PC-9 (cell line): ENCODE measurements at regions not wholly inside any gene's neighbourhood (a gene's known extent, or its start where the extent isn't known, plus 50 kb on each side); places are given as distances from the start of the nearest gene placed in this dataset.

ENCODE experiments used
- BruUV-seq: library from RNA; stranded (reverse); fragments of 400-500 nt; replicated peaks from 2 replicates; lab custom pipeline; 2021; lab: Mats Ljungman, UMichigan
- CTCF ChIA-PET: fragments of 300-600 bp; sonication (Branson Sonifier 250); formaldehyde crosslinking; loops from one replicate; lab custom pipeline; 2022; ENCODE audit warnings: antibody characterized with exemption; lab: Charles Lee
- POLR2A ChIA-PET: fragments of 300-600 bp; sonication (Branson Sonifier 250); formaldehyde crosslinking; loops from one replicate; lab custom pipeline; 2022; ENCODE audit warnings: antibody characterized with exemption; ENCODE audit not compliant: unreplicated experiment; lab: Charles Lee
- DNase-seq, 2 experiments: peaks; one replicate each; pipeline versions ENCODE4 v3.0.0 to v3.0.0-alpha.2; 2015 to 2022; ENCODE audit warnings: mixed read lengths in 1 of 2
- H2AFZ ChIP-seq: fragments of 200-600 bp; sonication (generic); 2 replicates; pipeline ENCODE4 v1.8.1; 2017; ENCODE audit warnings: antibody characterized with exemption
- H3F3A ChIP-seq: fragments of 200-600 bp; sonication (generic); 2 replicates; pipeline ENCODE4 v1.8.1; 2017; ENCODE audit warnings: antibody characterized with exemption, mild to moderate bottlenecking, low read depth; ENCODE audit not compliant: insufficient read depth
- H3K27ac ChIP-seq: fragments of 200-600 bp; sonication (generic); 2 replicates; pipeline ENCODE4 v1.6.1; 2016; ENCODE audit warnings: mixed run types
- H3K27me3 ChIP-seq: fragments of 200-600 bp; sonication (generic); 2 replicates; pipeline ENCODE4 v1.6.1; 2016; ENCODE audit warnings: low read depth, mixed run types; ENCODE audit not compliant: insufficient read depth
- H3K36me3 ChIP-seq: fragments of 200-600 bp; sonication (generic); 2 replicates; pipeline ENCODE4 v1.6.1; 2016; ENCODE audit warnings: low read depth, mixed run types
- H3K4me1 ChIP-seq: fragments of 200-600 bp; sonication (generic); replicated peaks from 2 replicates; pipeline ENCODE4 v1.6.1; 2016; ENCODE audit warnings: mixed run types; ENCODE audit not compliant: insufficient read depth
- H3K4me2 ChIP-seq: fragments of 200-600 bp; sonication (generic); 2 replicates; pipeline ENCODE4 v1.6.1; 2017; ENCODE audit warnings: mixed run types
- H3K4me3 ChIP-seq: fragments of 200-600 bp; sonication (generic); 2 replicates; pipeline ENCODE4 v1.6.1; 2016; ENCODE audit warnings: mixed run types
- H3K79me2 ChIP-seq: fragments of 200-600 bp; sonication (generic); 2 replicates; pipeline ENCODE4 v1.6.1; 2017; ENCODE audit warnings: low read depth, mixed run types
- H3K9me2 ChIP-seq: fragments of 200-600 bp; sonication (generic); 2 replicates; pipeline ENCODE4 v1.8.1; 2017; ENCODE audit warnings: mild to moderate bottlenecking; ENCODE audit not compliant: insufficient read depth
- H3K9me3 ChIP-seq: fragments of 200-600 bp; sonication (generic); 2 replicates; pipeline ENCODE4 v1.8.1; 2016; ENCODE audit warnings: low read depth; ENCODE audit not compliant: insufficient read depth
- H4K20me1 ChIP-seq: fragments of 200-600 bp; sonication (generic); 2 replicates; pipeline ENCODE4 v1.8.1; 2017; ENCODE audit not compliant: insufficient read depth
- EZH2 ChIP-seq: fragments of 200-600 bp; sonication (generic); IDR thresholded peaks from 2 replicates; pipeline ENCODE4 v1.8.0; 2017; ENCODE audit warnings: antibody characterized with exemption, low read depth
- intact Hi-C: fragments of 100-400 bp; cut with micrococcal nuclease; formaldehyde crosslinking; loops from one replicate; pipeline ENCODE4 v1.10.0; 2022; ENCODE audit not compliant: unreplicated experiment
- TF ChIP-seq, protein P1 (sequence below): fragments of 200-600 bp; sonication (generic); conservative IDR thresholded peaks from 2 replicates; pipeline ENCODE4 v1.6.1; 2017; ENCODE audit warnings: mixed run types, antibody characterized with exemption, mild to moderate bottlenecking, moderate library complexity

- H3F3A ChIP-seq: no peaks in the 10 kb centered on the region
- H3K9me3 ChIP-seq: no peaks in the 10 kb centered on the region
- H3K36me3 ChIP-seq: no peaks in the 10 kb centered on the region
- ChIA-PET POLR2A (no interaction called here), CTCF (no interaction called here)
- no peaks in the 10 kb centered on the region for H3K4me1 ChIP-seq
- no TSS peak for BruUV-seq
- H2AFZ ChIP-seq: no peak overlapping the region
- H4K20me1 ChIP-seq: no peaks in the 10 kb centered on the region
- H3K79me2 ChIP-seq: no peaks in the 10 kb centered on the region
- H3K9me2 ChIP-seq: no peaks in the 10 kb centered on the region
- no peak overlapping the region for H3K4me3 ChIP-seq
- TF ChIP-seq EZH2: no peak
- TF ChIP-seq, protein P1, sequence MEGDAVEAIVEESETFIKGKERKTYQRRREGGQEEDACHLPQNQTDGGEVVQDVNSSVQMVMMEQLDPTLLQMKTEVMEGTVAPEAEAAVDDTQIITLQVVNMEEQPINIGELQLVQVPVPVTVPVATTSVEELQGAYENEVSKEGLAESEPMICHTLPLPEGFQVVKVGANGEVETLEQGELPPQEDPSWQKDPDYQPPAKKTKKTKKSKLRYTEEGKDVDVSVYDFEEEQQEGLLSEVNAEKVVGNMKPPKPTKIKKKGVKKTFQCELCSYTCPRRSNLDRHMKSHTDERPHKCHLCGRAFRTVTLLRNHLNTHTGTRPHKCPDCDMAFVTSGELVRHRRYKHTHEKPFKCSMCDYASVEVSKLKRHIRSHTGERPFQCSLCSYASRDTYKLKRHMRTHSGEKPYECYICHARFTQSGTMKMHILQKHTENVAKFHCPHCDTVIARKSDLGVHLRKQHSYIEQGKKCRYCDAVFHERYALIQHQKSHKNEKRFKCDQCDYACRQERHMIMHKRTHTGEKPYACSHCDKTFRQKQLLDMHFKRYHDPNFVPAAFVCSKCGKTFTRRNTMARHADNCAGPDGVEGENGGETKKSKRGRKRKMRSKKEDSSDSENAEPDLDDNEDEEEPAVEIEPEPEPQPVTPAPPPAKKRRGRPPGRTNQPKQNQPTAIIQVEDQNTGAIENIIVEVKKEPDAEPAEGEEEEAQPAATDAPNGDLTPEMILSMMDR: no peak
- H3K27me3 ChIP-seq: no peaks in the 10 kb centered on the region
- peak in 1 of 2 experiments; percentile 49 for DNase-seq
- intact Hi-C loops: no loop called here
- no peak overlapping the region for H3K4me2 ChIP-seq
- no peak overlapping the region for H3K27ac ChIP-seq
These were observed 80.6 kb upstream of the TBX20 start for GRCh38 chr7:35334506-35334905.

- CTCF ChIA-PET: no interaction called here
- no peak for TF ChIP-seq EZH2
These were observed 79.4 kb upstream of the TBX20 start for GRCh38 chr7:35333265-35333664.

DNA sequence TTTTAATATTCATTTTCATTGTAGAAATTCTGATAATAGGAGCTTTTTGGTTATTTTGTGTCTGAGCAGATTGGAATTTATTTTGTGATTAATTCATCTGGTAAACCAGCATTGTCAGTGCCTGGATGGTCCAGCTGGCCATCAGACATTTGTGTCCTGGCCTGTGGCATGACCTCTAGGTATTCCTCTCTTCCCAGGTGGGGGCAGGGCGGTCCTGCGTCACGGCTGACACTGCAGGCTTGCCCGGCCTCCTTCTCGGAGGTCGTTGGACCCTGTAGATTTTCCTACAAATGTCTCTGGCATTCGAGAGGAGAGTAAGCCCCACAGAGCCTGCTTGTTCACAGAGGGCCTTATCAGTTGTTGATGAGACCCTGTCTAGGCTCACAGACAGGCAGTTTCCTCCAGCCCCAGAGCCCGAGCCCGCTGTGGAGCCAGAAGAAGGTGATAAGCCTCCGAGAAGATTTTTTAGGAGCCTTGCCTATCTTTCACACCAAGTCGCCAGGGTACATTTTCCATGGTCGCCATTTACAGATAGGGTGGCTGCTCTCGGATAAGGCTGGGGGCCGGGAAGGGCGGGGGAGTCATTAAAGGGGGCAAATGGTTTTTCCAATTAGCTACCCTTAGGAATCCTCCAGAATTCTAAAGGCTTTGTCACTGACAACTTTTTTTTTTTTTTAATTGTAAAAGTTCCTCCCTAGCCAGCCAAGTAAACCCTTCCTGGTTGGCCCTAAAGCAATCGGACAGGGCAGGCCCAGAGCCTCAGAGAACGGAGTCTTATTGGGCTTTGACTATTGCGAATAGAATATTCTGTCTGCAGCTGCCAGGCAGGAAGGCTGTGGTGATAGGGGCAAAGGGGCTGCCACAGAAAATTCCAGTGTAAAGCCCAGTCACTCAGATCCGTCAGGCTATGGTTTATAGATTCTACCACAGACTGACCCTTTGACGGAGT lies 78.1 kb upstream of the TBX20 start:
- Histone ChIP-seq H3K4me2 (no peak overlapping the region), H3K4me3 (no peak overlapping the region), H3K9me3 (no peaks in the 10 kb centered on the region), H3K36me3 (no peaks in the 10 kb centered on the region), H2AFZ (no peak overlapping the region), H3F3A (no peaks in the 10 kb centered on the region), H3K27me3 (no peaks in the 10 kb centered on the region), H3K27ac (no peak overlapping the region), H3K4me1 (no peaks in the 10 kb centered on the region), H3K79me2 (no peaks in the 10 kb centered on the region), H3K9me2 (no peaks in the 10 kb centered on the region), H4K20me1 (no peaks in the 10 kb centered on the region)
- no peak for DNase-seq
- BruUV-seq: no TSS peak
- CTCF ChIA-PET: no interaction called here
- intact Hi-C loops: no loop called here
- TF ChIP-seq, protein P1: no peak
- POLR2A ChIA-PET: no interaction called here

More at GRCh38 chr7:35333265-35333664, 79.4 kb upstream of the TBX20 start:
- no peak overlapping the region for H3K27ac ChIP-seq
- H3K79me2 ChIP-seq: no peaks in the 10 kb centered on the region
- H3K4me3 ChIP-seq: no peak overlapping the region
- no peak overlapping the region for H3K4me2 ChIP-seq
- POLR2A ChIA-PET: interaction anchor here (0.6 kb wide), 2 partner anchors 11 to 527 kb away, joined by 5 to 31 read pairs; no protein-coding TSS in a partner anchor
- H3K27me3 ChIP-seq: no peaks in the 10 kb centered on the region
- H3K9me2 ChIP-seq: no peaks in the 10 kb centered on the region
- H2AFZ ChIP-seq: no peak overlapping the region
- H3K36me3 ChIP-seq: no peaks in the 10 kb centered on the region
- no peaks in the 10 kb centered on the region for H4K20me1 ChIP-seq
- no TSS peak for BruUV-seq
- DNase-seq: no peak
- H3F3A ChIP-seq: no peaks in the 10 kb centered on the region
- no peaks in the 10 kb centered on the region for H3K4me1 ChIP-seq
- intact Hi-C loops: no loop called here
- no peaks in the 10 kb centered on the region for H3K9me3 ChIP-seq
